ENCODE measurements at regions not wholly inside any gene's neighbourhood (a gene's known extent, or its start where the extent isn't known, plus 50 kb on each side); places are given as distances from the start of the nearest gene placed in this dataset.

DNA sequence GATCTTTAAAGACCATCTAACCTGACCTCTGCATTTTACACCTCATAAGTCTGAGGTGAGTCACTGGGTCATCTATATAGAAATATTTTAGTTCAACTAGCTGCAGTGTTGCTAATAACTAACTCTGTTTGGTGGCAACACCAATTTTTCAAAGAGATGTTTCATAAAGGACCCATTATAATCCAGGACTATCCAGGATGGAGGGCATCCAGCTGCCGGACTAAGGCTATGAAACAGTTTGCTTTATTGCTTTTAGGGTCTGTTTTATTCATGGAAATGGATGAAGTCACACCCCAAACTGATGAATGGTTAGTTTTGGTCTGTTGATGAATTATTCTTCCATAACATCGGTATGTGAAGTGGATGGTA, 204.2 kb upstream of the GMDS start:
- TF ChIP-seq, protein P1, sequence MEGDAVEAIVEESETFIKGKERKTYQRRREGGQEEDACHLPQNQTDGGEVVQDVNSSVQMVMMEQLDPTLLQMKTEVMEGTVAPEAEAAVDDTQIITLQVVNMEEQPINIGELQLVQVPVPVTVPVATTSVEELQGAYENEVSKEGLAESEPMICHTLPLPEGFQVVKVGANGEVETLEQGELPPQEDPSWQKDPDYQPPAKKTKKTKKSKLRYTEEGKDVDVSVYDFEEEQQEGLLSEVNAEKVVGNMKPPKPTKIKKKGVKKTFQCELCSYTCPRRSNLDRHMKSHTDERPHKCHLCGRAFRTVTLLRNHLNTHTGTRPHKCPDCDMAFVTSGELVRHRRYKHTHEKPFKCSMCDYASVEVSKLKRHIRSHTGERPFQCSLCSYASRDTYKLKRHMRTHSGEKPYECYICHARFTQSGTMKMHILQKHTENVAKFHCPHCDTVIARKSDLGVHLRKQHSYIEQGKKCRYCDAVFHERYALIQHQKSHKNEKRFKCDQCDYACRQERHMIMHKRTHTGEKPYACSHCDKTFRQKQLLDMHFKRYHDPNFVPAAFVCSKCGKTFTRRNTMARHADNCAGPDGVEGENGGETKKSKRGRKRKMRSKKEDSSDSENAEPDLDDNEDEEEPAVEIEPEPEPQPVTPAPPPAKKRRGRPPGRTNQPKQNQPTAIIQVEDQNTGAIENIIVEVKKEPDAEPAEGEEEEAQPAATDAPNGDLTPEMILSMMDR (IDR thresholded peaks at IDR 0.05), result no peak
- TF ChIP-seq POLR2A (IDR thresholded peaks at IDR 0.05), result no peak
